ENCODE measurements at regions not wholly inside any gene's neighbourhood (a gene's known extent, or its start where the extent isn't known, plus 50 kb on each side); places are given as distances from the start of the nearest gene placed in this dataset.
"Not testable (repeated sequence)": the region's sequence is repeated elsewhere in the genome, so short reads cannot be mapped to it uniquely, and the experiment has no call there.

DNA sequence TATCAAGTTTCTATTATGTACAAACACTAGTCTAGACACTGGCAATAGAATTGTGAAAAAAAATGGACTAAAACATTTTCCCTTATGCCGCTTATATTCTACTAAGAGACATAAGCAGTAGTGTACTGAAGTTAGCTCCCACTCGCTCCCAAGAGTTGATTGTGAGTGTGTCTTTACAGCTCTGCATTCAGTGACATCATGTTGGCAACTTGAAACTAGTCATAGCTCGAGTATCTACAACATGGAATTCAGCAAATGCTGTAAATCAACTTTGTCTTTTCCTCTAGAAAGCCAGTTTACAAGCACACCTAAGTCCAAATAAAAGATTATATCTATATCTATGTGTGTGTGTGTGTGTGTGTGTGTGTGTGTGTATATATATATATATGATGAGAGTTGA is 58.8 kb upstream of the MAGI2 start:
- no peaks in the 10 kb centered on the region for H3K27me3 ChIP-seq (replicated peaks; ENCODE audit: control insufficient read depth, insufficient read depth, low read length)
- no peak overlapping the region for H3K4me3 ChIP-seq (replicated peaks; ENCODE audit: low read depth, low read length)
- TF ChIP-seq, protein P1, sequence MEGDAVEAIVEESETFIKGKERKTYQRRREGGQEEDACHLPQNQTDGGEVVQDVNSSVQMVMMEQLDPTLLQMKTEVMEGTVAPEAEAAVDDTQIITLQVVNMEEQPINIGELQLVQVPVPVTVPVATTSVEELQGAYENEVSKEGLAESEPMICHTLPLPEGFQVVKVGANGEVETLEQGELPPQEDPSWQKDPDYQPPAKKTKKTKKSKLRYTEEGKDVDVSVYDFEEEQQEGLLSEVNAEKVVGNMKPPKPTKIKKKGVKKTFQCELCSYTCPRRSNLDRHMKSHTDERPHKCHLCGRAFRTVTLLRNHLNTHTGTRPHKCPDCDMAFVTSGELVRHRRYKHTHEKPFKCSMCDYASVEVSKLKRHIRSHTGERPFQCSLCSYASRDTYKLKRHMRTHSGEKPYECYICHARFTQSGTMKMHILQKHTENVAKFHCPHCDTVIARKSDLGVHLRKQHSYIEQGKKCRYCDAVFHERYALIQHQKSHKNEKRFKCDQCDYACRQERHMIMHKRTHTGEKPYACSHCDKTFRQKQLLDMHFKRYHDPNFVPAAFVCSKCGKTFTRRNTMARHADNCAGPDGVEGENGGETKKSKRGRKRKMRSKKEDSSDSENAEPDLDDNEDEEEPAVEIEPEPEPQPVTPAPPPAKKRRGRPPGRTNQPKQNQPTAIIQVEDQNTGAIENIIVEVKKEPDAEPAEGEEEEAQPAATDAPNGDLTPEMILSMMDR (IDR thresholded peaks at IDR 0.05; ENCODE audit: insufficient read depth, low read length, poor library complexity, severe bottlenecking): no peak
- H3K36me3 ChIP-seq (ENCODE audit: control insufficient read depth, insufficient read depth, low read length): no peaks in the 10 kb centered on the region
- DNase-seq (ENCODE audit: extremely low read depth, insufficient read length): no peak

DNA sequence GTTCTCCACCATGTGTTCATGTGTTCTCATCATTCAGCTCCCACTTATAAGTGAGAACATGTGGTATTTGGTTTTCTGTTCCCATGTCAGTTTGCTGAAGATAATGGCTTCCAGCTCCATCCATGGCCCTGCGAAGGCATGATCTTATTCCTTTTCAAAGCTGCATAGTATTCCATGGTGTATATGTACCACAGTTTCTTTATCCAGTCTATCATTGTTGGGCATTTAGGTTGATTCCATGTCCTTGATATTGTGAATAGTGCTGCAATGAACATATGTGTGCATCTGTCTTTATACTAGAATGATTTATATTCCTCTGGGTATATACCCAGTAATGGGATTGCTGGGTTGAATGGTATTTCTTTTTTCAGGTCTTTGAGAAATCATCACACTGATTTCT is 57.6 kb upstream of the MAGI2 start:
- not testable (repeated sequence) for H3K27me3 ChIP-seq (replicated peaks; ENCODE audit: control insufficient read depth, insufficient read depth, low read length); DNase-seq (ENCODE audit: extremely low read depth, insufficient read length); H3K4me3 ChIP-seq (replicated peaks; ENCODE audit: low read depth, low read length); H3K36me3 ChIP-seq (ENCODE audit: control insufficient read depth, insufficient read depth, low read length)

DNA sequence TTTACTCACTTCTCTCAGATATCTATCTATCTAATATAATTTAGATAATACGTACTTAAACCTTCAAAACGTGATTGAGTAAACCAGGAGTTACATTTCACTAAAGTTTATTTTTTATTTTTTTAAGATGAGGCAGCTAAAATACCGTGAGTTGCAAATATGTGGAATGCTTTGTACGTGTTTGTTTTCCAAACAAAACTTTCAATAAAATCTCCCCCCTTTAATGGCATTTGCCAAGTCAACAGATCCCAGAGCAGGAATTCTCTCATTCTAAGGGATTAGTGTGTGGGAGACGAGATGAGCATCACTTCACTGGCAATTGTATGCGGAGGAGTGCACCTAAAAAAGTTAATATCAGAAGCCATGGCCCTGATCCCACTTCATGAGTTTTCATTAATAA is 53.7 kb upstream of the MAGI2 start:
- H3K27me3 ChIP-seq (replicated peaks; ENCODE audit: control insufficient read depth, insufficient read depth, low read length): no peaks in the 10 kb centered on the region
- H3K4me3 ChIP-seq (replicated peaks; ENCODE audit: low read depth, low read length): no peak overlapping the region

DNA sequence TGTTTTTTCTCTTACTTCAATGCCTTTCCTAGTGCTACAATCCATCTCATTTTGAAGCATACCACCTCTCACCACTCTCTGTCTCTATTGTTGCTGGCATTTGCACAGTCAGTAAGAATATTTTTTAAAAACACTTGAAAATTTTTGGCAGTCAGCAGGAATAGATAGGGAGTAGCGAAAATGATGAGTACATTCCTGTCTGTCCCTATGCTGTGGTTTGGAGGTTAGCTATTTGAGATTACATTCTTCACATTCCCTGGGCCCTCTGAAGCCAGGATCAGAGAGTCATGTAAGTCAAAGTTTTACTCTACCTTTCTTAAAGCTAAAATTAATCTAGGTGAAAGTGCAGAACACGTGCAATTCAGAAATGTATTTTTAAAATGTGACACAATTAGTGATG is 53.0 kb upstream of the MAGI2 start:
- Histone ChIP-seq H3K36me3 (ENCODE audit: control insufficient read depth, insufficient read depth, low read length) (no peaks in the 10 kb centered on the region), H3K27me3 (replicated peaks; ENCODE audit: control insufficient read depth, insufficient read depth, low read length) (no peaks in the 10 kb centered on the region), H3K4me3 (replicated peaks; ENCODE audit: low read depth, low read length) (no peak overlapping the region)
- TF ChIP-seq, protein P1 (IDR thresholded peaks at IDR 0.05; ENCODE audit: insufficient read depth, low read length, poor library complexity, severe bottlenecking): no peak
- DNase-seq (ENCODE audit: extremely low read depth, insufficient read length): no peak

More for the DNA sequence above, 53.7 kb upstream of the MAGI2 start:
- H3K36me3 ChIP-seq (ENCODE audit: control insufficient read depth, insufficient read depth, low read length): no peaks in the 10 kb centered on the region
- TF ChIP-seq, protein P1 (IDR thresholded peaks at IDR 0.05; ENCODE audit: insufficient read depth, low read length, poor library complexity, severe bottlenecking): no peak
- DNase-seq (ENCODE audit: extremely low read depth, insufficient read length): no peak

DNA sequence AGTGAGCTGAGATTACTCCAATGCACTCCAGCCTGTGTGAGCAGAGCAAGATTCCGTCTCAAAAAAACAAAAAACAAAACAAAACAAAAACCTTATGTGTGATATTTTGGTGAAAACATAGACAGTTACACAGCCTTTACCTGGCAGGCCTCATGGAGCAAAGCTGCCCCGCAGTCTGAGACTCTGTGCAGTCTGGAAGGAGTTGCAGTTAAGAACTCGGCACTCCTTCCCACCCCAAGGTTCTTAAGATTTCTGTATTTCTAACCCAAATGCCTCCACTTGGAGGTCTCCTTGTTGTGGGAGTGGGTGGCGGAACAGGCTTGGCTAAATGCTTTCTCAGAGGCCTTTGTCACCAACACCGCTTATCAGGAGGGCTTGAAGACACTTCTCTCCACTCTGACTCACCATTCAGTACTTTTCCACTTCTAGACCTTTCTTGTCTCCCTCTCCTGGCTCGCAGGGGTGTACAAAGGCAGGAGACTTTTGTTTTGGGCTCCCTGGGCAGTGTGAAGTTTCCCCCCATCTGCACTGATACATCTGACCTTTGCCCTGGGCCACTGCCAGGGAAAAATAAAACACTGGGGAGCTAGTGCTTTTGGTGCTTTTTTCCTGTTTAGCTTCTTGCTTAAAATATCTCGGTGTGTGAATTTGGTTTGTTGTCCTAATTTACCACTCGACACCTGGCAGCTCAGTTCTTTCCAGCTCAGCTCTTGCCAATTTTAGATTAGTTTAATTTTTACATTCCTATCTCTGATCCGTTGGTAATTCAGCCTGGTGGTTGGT is 51.3 kb upstream of the MAGI2 start:
- no peak overlapping the region for H3K4me3 ChIP-seq (replicated peaks; ENCODE audit: low read depth, low read length)
- no peaks in the 10 kb centered on the region for H3K27me3 ChIP-seq (replicated peaks; ENCODE audit: control insufficient read depth, insufficient read depth, low read length)
- no peaks in the 10 kb centered on the region for H3K36me3 ChIP-seq (ENCODE audit: control insufficient read depth, insufficient read depth, low read length)
- TF ChIP-seq, protein P1 (IDR thresholded peaks at IDR 0.05; ENCODE audit: insufficient read depth, low read length, poor library complexity, severe bottlenecking): no peak
- DNase-seq (ENCODE audit: extremely low read depth, insufficient read length): no peak

Data from GM06990 (cell line).